Testis (tissue), 2 donors: ENCODE measurements at regions not wholly inside any gene's neighbourhood (a gene's known extent, or its start where the extent isn't known, plus 50 kb on each side); places are given as distances from the start of the nearest gene placed in this dataset.

Source experiments
- DNase-seq: peaks from one replicate; pipeline ENCODE4 v3.0.0-alpha.2; 2019
- H3K27ac ChIP-seq, 2 donors: fragments of 200-600 bp; sonication (generic); one replicate each; pipeline ENCODE4 v1.5.1; 2019
- H3K27me3 ChIP-seq: fragments of 200-600 bp; sonication (generic); one replicate; pipeline ENCODE4 v1.5.1; 2019
- H3K36me3 ChIP-seq: fragments of 200-600 bp; sonication (generic); one replicate; pipeline ENCODE4 v1.5.1; 2017; ENCODE audit warnings: low read depth; ENCODE audit errors: missing control alignments
- H3K4me1 ChIP-seq: fragments of 200-600 bp; sonication (generic); one replicate; pipeline ENCODE4 v1.5.1; 2019
- H3K4me3 ChIP-seq, 2 donors: fragments of 200-600 bp; sonication (generic); one replicate each; pipeline ENCODE4 v1.5.1; 2017 to 2019
- H3K9me3 ChIP-seq: fragments of 200-600 bp; sonication (generic); one replicate; pipeline ENCODE4 v1.5.1; 2017
- CTCF ChIP-seq, 3 experiments: fragments of 450-650 bp in 2 of 3; fragments of 200-600 bp in 1 of 3; sonication (generic) in 1 of 3; IDR thresholded peaks; one replicate each; pipeline ENCODE4 v1.5.1; 2016 to 2019; ENCODE audit warnings: antibody characterized with exemption in 3 of 3, mild to moderate bottlenecking in 2 of 3, moderate library complexity in 1 of 3
- POLR2A ChIP-seq: fragments of 450-650 bp; IDR thresholded peaks from one replicate; pipeline ENCODE4 v1.6.1; 2017; ENCODE audit warnings: antibody characterized with exemption, mild to moderate bottlenecking, moderate library complexity
- WGBS, 2 donors: methylation state at CpG; one replicate each; pipeline ENCODE4 v1.1.5; 2018; 5-methylcytosine and 5-hydroxymethylcytosine counted together
- intact Hi-C: fragments of 100-400 bp; cut with DNase I; formaldehyde crosslinking; loops from one replicate; pipeline ENCODE4 v1.15.1; 2023; ENCODE audit warnings: low total_unique reads

DNA sequence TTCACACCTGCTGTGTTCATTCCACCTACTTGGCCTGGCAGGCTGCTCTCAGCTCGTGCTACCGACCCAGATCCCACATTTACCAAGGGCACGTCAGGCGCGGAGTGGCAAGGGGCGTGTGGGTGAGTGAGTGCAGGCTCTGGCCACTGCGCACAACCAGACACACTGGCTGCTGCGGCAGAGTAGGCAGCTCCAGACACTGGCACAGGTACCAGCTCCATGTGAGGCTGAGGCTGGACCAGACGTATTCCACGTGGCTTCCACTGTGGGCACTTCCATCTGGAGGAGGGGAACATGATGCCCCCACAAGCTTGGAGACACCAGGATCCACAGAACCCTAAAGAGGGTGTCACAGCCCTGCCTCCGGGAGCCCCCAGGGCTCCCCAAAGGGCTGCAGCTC, 74.6 kb upstream of the ZNF804A start:
- no peaks in the 10 kb centered on the region for H3K27me3 ChIP-seq
- H3K36me3 ChIP-seq: no peaks in the 10 kb centered on the region
- DNase-seq: no peak
- WGBS, 2 donors: 41 to 71% methylated on average over 6 to 11 of the region's 11 CpGs
- H3K4me3 ChIP-seq: no peak overlapping the region
- no peak for TF ChIP-seq POLR2A
- TF ChIP-seq CTCF (IDR thresholded peaks at IDR 0.05): no peak
- no peak overlapping the region for H3K27ac ChIP-seq
- no peaks in the 10 kb centered on the region for H3K4me1 ChIP-seq
- H3K9me3 ChIP-seq: no peaks in the 10 kb centered on the region
- intact Hi-C loops: no loop called here

DNA sequence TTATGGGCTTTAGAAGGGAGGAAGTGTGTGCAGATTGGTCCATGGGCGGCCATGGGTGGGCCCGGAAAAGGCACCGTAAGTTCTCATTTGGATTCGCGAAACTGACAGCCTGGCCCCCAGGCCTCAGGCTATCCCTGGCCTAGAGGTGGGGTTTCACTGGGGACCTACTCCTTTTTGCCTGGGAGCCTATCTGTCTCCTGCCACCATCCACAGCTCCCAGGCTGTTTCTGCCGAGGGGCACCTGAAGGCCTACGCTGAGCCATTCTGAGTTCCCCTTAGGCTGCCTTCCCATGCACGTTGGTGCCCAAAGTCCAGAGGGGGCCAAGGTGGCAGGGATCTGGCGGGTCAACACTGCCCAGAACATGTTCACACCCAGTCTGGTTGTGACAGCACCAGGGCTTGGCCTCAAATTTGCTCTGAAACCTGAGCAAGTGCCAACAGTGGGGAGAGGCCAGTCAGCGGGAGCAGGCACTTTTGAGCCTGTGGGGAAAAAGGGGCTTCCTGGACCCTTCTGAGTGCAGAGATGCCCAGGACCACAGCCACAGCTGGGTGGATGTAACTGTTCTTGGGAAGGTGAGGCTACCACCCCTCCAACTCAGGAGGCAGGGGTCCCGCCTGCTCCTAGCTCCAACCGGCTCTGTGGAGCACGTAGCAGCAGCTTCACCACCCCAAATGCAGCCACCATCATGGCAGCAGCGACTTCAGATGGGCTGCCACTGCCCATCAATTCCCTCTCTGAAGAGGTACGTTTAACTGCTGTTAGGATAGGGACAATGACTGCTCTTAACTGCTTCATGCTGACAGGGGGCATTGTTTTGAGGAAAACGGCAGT, 73.6 kb upstream of the ZNF804A start:
- no peaks in the 10 kb centered on the region for H3K4me1 ChIP-seq
- H3K9me3 ChIP-seq: no peaks in the 10 kb centered on the region
- no peak overlapping the region for H3K4me3 ChIP-seq
- no peaks in the 10 kb centered on the region for H3K27me3 ChIP-seq
- intact Hi-C loops: no loop called here
- TF ChIP-seq CTCF (IDR thresholded peaks at IDR 0.05) (no peak), POLR2A (no peak)
- no peak for DNase-seq
- H3K36me3 ChIP-seq: no peaks in the 10 kb centered on the region
- 76 to 81% methylated on average over 12 to 16 of the region's 16 CpGs for WGBS, 2 donors
- no peak overlapping the region for H3K27ac ChIP-seq

- Histone ChIP-seq H3K27ac (no peak overlapping the region), H3K4me1 (no peaks in the 10 kb centered on the region), H3K9me3 (no peaks in the 10 kb centered on the region), H3K27me3 (no peaks in the 10 kb centered on the region), H3K4me3 (no peak overlapping the region), H3K36me3 (no peaks in the 10 kb centered on the region)
- TF ChIP-seq CTCF (IDR thresholded peaks at IDR 0.05) (no peak), POLR2A (no peak)
- intact Hi-C loops: no loop called here
- DNase-seq: no peak
Measured at GRCh38 chr2:184527058-184527457, 71.3 kb upstream of the ZNF804A start.

DNA sequence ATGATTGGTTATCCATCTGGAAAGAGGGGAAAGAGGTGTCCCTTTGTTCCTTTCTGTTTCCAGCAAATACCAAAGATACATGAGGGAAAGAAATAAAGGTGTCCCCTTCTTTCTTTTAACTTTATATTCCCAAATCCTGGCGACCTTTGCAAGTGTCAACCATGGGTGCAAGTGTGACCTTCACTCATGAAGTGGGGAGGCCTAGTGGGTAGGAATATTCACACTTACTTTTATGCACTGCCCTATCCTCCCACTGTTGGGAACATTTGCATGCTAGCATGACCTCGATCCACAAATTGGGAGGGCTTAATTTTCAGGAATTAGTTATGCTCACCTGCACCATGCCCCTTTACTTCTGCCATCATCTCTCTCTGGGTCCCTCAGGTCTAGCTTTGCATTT, 70.2 kb upstream of the ZNF804A start:
- Histone ChIP-seq H3K27ac (no peak overlapping the region), H3K27me3 (no peaks in the 10 kb centered on the region), H3K4me3 (no peak overlapping the region), H3K36me3 (no peaks in the 10 kb centered on the region), H3K4me1 (no peaks in the 10 kb centered on the region), H3K9me3 (no peaks in the 10 kb centered on the region)
- no peak for DNase-seq
- WGBS, 2 donors: 56 to 67% methylated on average over 2 of the region's 2 CpGs
- intact Hi-C loops: no loop called here
- no peak for TF ChIP-seq CTCF (IDR thresholded peaks at IDR 0.05)
- no peak for TF ChIP-seq POLR2A

DNA sequence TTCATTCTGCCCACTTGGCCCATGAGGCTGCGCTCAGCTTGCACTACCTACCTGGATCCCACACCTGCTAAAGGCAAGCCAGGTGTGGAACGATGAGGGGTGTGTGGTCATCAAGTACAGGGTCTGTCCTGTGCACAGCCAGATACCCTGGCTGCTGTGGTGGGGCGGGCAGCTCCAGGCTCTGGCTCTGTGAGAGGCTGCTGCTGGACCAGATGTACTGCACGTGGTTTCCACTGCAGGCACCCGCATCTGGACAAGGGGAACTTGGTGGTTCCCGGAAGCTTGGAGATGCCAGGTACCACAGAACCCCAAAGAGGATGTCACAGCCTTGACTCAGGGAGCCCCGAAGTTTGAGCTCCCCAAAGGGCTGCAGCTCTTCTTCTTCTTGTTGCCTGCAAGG, 68.1 kb upstream of the ZNF804A start:
- 72 to 100% methylated on average over 1 to 7 of the region's 7 CpGs for WGBS, 2 donors
- Histone ChIP-seq H3K36me3 (no peaks in the 10 kb centered on the region), H3K4me3 (no peak overlapping the region), H3K27me3 (no peaks in the 10 kb centered on the region), H3K9me3 (no peaks in the 10 kb centered on the region), H3K4me1 (no peaks in the 10 kb centered on the region), H3K27ac (no peak overlapping the region)
- DNase-seq: no peak
- intact Hi-C loops: no loop called here
- TF ChIP-seq POLR2A (no peak), CTCF (IDR thresholded peaks at IDR 0.05) (no peak)
